Activated CD8-positive, alpha-beta T cell treated with anti-CD3 and anti-CD28 coated beads for 36 hours (primary cell): ENCODE measurements at regions not wholly inside any gene's neighbourhood (a gene's known extent, or its start where the extent isn't known, plus 50 kb on each side); places are given as distances from the start of the nearest gene placed in this dataset.

Source experiments
- ATAC-seq: fragments of 200-7000 bp; cut with Tn5 transposase; one replicate; pipeline ENCODE4 v1.10.0; 2021; ENCODE audit warnings: mild to moderate bottlenecking, moderate library complexity
- CTCF ChIA-PET: fragments of 350-600 bp; sonication (Branson Sonifier 250); formaldehyde crosslinking; loops from one replicate; lab custom pipeline; 2021; ENCODE audit warnings: antibody characterized with exemption; lab: Charles Lee
- POLR2A ChIA-PET: fragments of 350-600 bp; sonication (Branson Sonifier 250); formaldehyde crosslinking; loops from one replicate; lab custom pipeline; 2021; ENCODE audit warnings: antibody characterized with exemption; lab: Charles Lee
- DNase-seq: peaks from one replicate; pipeline ENCODE4 v3.0.0-alpha.2; 2020
- H3K27ac Mint-ChIP-seq: one replicate; pipeline ENCODE4 v1.8.0; 2021; ENCODE audit warnings: mild to moderate bottlenecking, mixed read lengths
- H3K27me3 Mint-ChIP-seq: one replicate; pipeline ENCODE4 v1.8.0; 2021; ENCODE audit warnings: mixed read lengths
- H3K36me3 Mint-ChIP-seq: one replicate; pipeline ENCODE4 v1.8.0; 2021; ENCODE audit warnings: low read depth, mixed read lengths
- H3K4me1 Mint-ChIP-seq: one replicate; pipeline ENCODE4 v1.8.0; 2021; ENCODE audit warnings: low read depth, mixed read lengths
- H3K4me3 Mint-ChIP-seq: one replicate; pipeline ENCODE4 v1.8.0; 2021; ENCODE audit warnings: mild to moderate bottlenecking, moderate library complexity, mixed read lengths
- H3K9me3 Mint-ChIP-seq: one replicate; pipeline ENCODE4 v1.8.0; 2021; ENCODE audit warnings: mixed read lengths
- intact Hi-C: fragments of 100-400 bp; cut with micrococcal nuclease; formaldehyde crosslinking; loops from one replicate; pipeline ENCODE4 v1.10.0; 2022
- TF ChIP-seq, protein P1 (sequence below): fragments of 200-600 bp; IDR thresholded peaks from one replicate; pipeline ENCODE4 v1.8.0; 2022; ENCODE audit warnings: antibody characterized with exemption, mild to moderate bottlenecking

- intact Hi-C loops = no loop called here
- DNase-seq = no peak
- ChIA-PET POLR2A (no interaction called here), CTCF (no interaction called here)
- no peaks in the 10 kb centered on the region for H3K36me3 Mint-ChIP-seq
- H3K4me3 Mint-ChIP-seq = no peak overlapping the region
- no peaks in the 10 kb centered on the region for H3K27me3 Mint-ChIP-seq
- H3K9me3 Mint-ChIP-seq = peaks cover 6% of the 10 kb centered on the region
- ATAC-seq = no peak
- TF ChIP-seq, protein P1, sequence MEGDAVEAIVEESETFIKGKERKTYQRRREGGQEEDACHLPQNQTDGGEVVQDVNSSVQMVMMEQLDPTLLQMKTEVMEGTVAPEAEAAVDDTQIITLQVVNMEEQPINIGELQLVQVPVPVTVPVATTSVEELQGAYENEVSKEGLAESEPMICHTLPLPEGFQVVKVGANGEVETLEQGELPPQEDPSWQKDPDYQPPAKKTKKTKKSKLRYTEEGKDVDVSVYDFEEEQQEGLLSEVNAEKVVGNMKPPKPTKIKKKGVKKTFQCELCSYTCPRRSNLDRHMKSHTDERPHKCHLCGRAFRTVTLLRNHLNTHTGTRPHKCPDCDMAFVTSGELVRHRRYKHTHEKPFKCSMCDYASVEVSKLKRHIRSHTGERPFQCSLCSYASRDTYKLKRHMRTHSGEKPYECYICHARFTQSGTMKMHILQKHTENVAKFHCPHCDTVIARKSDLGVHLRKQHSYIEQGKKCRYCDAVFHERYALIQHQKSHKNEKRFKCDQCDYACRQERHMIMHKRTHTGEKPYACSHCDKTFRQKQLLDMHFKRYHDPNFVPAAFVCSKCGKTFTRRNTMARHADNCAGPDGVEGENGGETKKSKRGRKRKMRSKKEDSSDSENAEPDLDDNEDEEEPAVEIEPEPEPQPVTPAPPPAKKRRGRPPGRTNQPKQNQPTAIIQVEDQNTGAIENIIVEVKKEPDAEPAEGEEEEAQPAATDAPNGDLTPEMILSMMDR = no peak
- no peak overlapping the region for H3K27ac Mint-ChIP-seq
- H3K4me1 Mint-ChIP-seq = no peaks in the 10 kb centered on the region
Observed at GRCh38 chr13:89602655-89603054, 1744.8 kb upstream of the MIR17HG start.

DNA sequence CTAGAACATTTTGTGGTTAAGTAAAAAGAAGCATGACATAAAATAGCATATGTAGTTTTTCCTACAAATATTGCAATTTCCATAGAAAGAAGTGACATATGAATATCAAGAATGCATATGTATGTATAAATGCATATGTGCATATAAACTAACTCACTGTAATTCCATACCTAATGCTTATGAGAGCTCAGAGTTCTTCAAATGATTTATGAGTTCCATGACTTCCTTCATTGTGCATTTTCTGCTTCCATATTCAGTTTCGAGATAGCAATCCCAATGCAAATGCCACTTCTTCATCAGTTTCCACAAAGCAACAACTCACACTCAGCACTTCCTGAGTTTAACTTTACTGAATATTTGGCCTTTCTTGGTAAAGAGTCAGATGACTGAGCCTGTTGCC, 1744.3 kb upstream of the MIR17HG start:
- intact Hi-C loops = no loop called here
- CTCF ChIA-PET = no interaction called here
- TF ChIP-seq, protein P1 = no peak
- Mint-ChIP-seq H3K36me3 (no peaks in the 10 kb centered on the region), H3K4me1 (no peaks in the 10 kb centered on the region), H3K9me3 (peaks cover 6% of the 10 kb centered on the region), H3K27me3 (no peaks in the 10 kb centered on the region), H3K27ac (no peak overlapping the region), H3K4me3 (no peak overlapping the region)
- ATAC-seq (no peak), DNase-seq (no peak)
- POLR2A ChIA-PET = interaction anchor here (0.7 kb wide), 1 partner anchor 45 kb away, joined by 3 read pairs; no protein-coding TSS in a partner anchor

- no peak for DNase-seq
- Mint-ChIP-seq H3K36me3 (no peaks in the 10 kb centered on the region), H3K4me1 (no peaks in the 10 kb centered on the region), H3K27me3 (no peaks in the 10 kb centered on the region), H3K4me3 (no peak overlapping the region), H3K9me3 (peaks cover 13% of the 10 kb centered on the region), H3K27ac (no peak overlapping the region)
- TF ChIP-seq, protein P1 = no peak
- POLR2A ChIA-PET = no interaction called here
- ATAC-seq = no peak
- intact Hi-C loops = no loop called here
- CTCF ChIA-PET = no interaction called here
Observed at GRCh38 chr13:89609318-89609717, 1738.2 kb upstream of the MIR17HG start.

GRCh38 chr13:89610331-89610730, 1737.2 kb upstream of the MIR17HG start:
- CTCF ChIA-PET = no interaction called here
- Mint-ChIP-seq H3K4me1 (no peaks in the 10 kb centered on the region), H3K27ac (no peak overlapping the region), H3K9me3 (peaks cover 13% of the 10 kb centered on the region), H3K27me3 (no peaks in the 10 kb centered on the region), H3K4me3 (no peak overlapping the region), H3K36me3 (no peaks in the 10 kb centered on the region)
- no peak for DNase-seq
- TF ChIP-seq, protein P1 = no peak
- intact Hi-C loops = no loop called here
- POLR2A ChIA-PET = no interaction called here
- no peak for ATAC-seq

- intact Hi-C loops = no loop called here
- ChIA-PET POLR2A (no interaction called here), CTCF (no interaction called here)
- ATAC-seq = no peak
- Mint-ChIP-seq H3K27ac (no peak overlapping the region), H3K4me1 (no peaks in the 10 kb centered on the region), H3K27me3 (no peaks in the 10 kb centered on the region), H3K36me3 (no peaks in the 10 kb centered on the region), H3K9me3 (peaks cover 11% of the 10 kb centered on the region), H3K4me3 (no peak overlapping the region)
- TF ChIP-seq, protein P1 = no peak
- DNase-seq = no peak
Observed at GRCh38 chr13:89610881-89611280, 1736.6 kb upstream of the MIR17HG start.
